ENCODE measurements at regions not wholly inside any gene's neighbourhood (a gene's known extent, or its start where the extent isn't known, plus 50 kb on each side); places are given as distances from the start of the nearest gene placed in this dataset.
"Not testable (repeated sequence)": the region's sequence is repeated elsewhere in the genome, so short reads cannot be mapped to it uniquely, and the experiment has no call there.

DNA sequence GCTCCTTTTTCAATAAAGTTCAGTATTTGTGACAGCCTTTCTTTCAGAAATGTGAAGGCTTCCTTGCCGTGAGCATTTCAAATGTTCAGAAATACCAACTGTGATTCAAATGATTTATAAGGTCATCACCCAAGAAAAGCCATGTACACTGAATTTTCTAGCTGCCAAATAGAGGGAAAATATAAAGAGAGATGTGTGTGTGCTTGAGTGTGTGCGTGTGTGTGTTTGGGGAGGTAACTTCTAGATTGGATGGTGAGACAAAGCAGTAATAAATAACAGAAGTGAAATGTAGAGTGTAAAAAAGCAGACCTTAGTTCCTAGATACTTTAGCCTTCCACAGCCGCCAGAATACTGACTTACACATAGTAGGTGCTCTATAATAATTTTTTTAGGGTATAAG lies 577.4 kb downstream of the TBL1XR1 start:
- H3K4me1 ChIP-seq (ENCODE audit: control insufficient read depth, insufficient read depth, low read length, poor library complexity, severe bottlenecking): no peaks in the 10 kb centered on the region
- no peaks in the 10 kb centered on the region for H3K36me3 ChIP-seq (ENCODE audit: control insufficient read depth, insufficient read depth, low read length)
- no peaks in the 10 kb centered on the region for H3K9me3 ChIP-seq (ENCODE audit: control insufficient read depth, low read length)
- H3K4me3 ChIP-seq (ENCODE audit: insufficient read depth, low read depth, low read length, poor library complexity, severe bottlenecking): no peak overlapping the region
- no peaks in the 10 kb centered on the region for H3K27me3 ChIP-seq (replicated peaks; ENCODE audit: control insufficient read depth, insufficient read depth, low read length, poor library complexity, severe bottlenecking)
- H3K27ac ChIP-seq (ENCODE audit: insufficient read depth, low read length, poor library complexity, severe bottlenecking): no peak overlapping the region
- DNase-seq: no peak

DNA sequence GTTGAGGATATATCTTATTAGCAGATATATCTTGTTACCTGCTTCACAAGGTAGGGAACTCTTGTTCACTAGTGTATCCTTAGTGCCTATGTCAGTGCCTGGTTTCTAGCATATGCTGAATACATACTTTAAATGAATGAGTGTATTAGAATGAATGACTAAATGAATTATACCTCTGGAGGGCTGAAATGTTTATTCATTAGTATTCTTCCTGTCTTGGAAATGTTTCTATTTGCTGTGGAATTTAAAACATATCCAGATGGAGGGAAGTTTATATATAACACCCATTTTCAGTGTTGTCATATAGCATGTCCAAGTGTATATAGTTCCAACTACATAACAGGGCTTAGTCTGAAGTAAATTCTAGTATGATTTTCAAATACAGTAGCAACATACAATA lies 581.5 kb downstream of the TBL1XR1 start:
- H3K4me1 ChIP-seq (ENCODE audit: control insufficient read depth, insufficient read depth, low read length, poor library complexity, severe bottlenecking): no peaks in the 10 kb centered on the region
- DNase-seq: no peak
- H3K27me3 ChIP-seq (replicated peaks; ENCODE audit: control insufficient read depth, insufficient read depth, low read length, poor library complexity, severe bottlenecking): no peaks in the 10 kb centered on the region
- no peak overlapping the region for H3K27ac ChIP-seq (ENCODE audit: insufficient read depth, low read length, poor library complexity, severe bottlenecking)
- H3K9me3 ChIP-seq (ENCODE audit: control insufficient read depth, low read length): no peaks in the 10 kb centered on the region
- H3K4me3 ChIP-seq (ENCODE audit: insufficient read depth, low read depth, low read length, poor library complexity, severe bottlenecking): no peak overlapping the region
- H3K36me3 ChIP-seq (ENCODE audit: control insufficient read depth, insufficient read depth, low read length): no peaks in the 10 kb centered on the region

DNA sequence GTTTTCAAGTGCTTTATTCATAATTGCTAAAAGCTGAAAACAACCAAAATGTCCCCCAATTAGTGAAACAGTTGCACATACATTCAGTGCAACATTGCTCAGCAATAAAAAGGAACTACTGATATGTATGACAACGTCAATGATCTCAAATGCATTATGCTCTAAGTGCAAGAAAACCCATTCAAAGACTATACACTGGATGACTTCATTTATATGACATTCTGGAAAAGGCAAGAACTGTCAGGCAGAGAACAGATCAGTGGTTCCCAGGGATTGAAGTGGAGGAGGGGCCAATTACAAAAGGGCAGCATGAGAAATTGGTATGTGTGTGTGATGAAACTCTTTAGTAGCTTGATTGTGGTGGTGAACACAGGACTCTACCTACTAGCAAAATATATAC lies 585.6 kb downstream of the TBL1XR1 start:
- no peaks in the 10 kb centered on the region for H3K27me3 ChIP-seq (replicated peaks; ENCODE audit: control insufficient read depth, insufficient read depth, low read length, poor library complexity, severe bottlenecking)
- H3K27ac ChIP-seq (ENCODE audit: insufficient read depth, low read length, poor library complexity, severe bottlenecking): no peak overlapping the region
- no peak for DNase-seq
- no peaks in the 10 kb centered on the region for H3K36me3 ChIP-seq (ENCODE audit: control insufficient read depth, insufficient read depth, low read length)
- H3K4me3 ChIP-seq (ENCODE audit: insufficient read depth, low read depth, low read length, poor library complexity, severe bottlenecking): no peak overlapping the region
- H3K9me3 ChIP-seq (ENCODE audit: control insufficient read depth, low read length): no peaks in the 10 kb centered on the region
- H3K4me1 ChIP-seq (ENCODE audit: control insufficient read depth, insufficient read depth, low read length, poor library complexity, severe bottlenecking): no peaks in the 10 kb centered on the region

DNA sequence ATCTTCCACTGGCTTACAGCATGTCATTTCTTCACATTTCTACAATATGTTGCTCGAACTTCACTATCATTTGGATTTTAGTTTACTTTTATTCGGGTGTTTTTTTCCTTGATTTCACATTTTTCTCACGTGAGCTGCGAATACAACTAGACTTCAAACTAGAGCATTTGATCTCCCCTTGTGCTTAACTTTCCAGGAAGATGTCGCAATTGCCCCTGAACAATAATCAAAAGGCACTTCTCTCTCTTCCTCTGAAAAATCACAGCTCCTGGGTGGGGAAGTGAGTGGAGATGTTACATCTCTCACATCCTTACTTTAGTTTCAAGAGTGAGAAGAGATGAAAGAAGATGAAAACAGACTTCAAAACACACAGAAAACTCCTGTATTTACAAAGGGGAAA lies 587.9 kb downstream of the TBL1XR1 start:
- Histone ChIP-seq H3K9me3 (ENCODE audit: control insufficient read depth, low read length) (no peaks in the 10 kb centered on the region), H3K4me1 (ENCODE audit: control insufficient read depth, insufficient read depth, low read length, poor library complexity, severe bottlenecking) (no peaks in the 10 kb centered on the region), H3K27ac (ENCODE audit: insufficient read depth, low read length, poor library complexity, severe bottlenecking) (no peak overlapping the region), H3K4me3 (ENCODE audit: insufficient read depth, low read depth, low read length, poor library complexity, severe bottlenecking) (no peak overlapping the region), H3K27me3 (replicated peaks; ENCODE audit: control insufficient read depth, insufficient read depth, low read length, poor library complexity, severe bottlenecking) (no peaks in the 10 kb centered on the region), H3K36me3 (ENCODE audit: control insufficient read depth, insufficient read depth, low read length) (no peaks in the 10 kb centered on the region)
- DNase-seq: no peak

DNA sequence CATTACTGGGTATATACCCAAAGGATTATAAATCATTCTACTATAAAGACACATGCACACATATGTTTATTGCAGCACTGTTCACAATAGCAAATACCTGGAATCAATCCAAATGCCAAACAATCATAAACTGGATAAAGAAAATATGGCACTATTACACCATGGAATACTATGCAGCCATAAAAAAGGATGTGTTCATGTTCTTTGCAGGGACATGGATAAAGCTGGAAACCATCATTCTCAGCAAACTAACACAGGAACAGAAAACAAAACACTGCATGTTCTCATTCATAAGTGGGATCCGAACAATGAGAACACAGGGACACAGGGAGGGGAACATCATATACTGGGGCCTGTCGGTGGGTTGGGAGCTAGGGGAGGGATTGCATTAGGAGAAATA lies 591.7 kb downstream of the TBL1XR1 start:
- H3K4me3 ChIP-seq (ENCODE audit: insufficient read depth, low read depth, low read length, poor library complexity, severe bottlenecking); H3K9me3 ChIP-seq (ENCODE audit: control insufficient read depth, low read length); H3K27ac ChIP-seq (ENCODE audit: insufficient read depth, low read length, poor library complexity, severe bottlenecking); DNase-seq; H3K27me3 ChIP-seq (replicated peaks; ENCODE audit: control insufficient read depth, insufficient read depth, low read length, poor library complexity, severe bottlenecking); H3K36me3 ChIP-seq (ENCODE audit: control insufficient read depth, insufficient read depth, low read length); H3K4me1 ChIP-seq (ENCODE audit: control insufficient read depth, insufficient read depth, low read length, poor library complexity, severe bottlenecking): not testable (repeated sequence)

DNA sequence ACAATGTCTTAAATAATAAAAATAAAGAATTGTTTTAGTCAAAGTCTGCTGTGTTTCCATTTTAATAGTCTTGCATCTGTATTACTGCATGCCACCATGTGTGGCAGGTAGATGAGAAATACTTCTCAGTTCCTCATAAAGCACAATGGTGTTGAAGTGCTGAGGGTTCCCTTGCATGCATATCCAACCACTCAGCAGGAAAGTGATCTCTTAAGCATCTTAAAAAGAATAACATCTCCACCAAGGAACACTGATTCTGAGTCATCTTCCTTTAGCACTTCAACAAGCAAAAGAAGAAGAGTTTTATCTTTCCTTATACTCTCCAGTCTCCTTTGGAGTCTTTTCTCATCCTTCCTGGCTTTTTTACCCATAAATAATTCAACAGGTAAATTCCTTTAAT lies 602.0 kb downstream of the TBL1XR1 start:
- Histone ChIP-seq H3K4me3 (ENCODE audit: insufficient read depth, low read depth, low read length, poor library complexity, severe bottlenecking) (no peak overlapping the region), H3K9me3 (ENCODE audit: control insufficient read depth, low read length) (no peaks in the 10 kb centered on the region), H3K36me3 (ENCODE audit: control insufficient read depth, insufficient read depth, low read length) (no peaks in the 10 kb centered on the region), H3K4me1 (ENCODE audit: control insufficient read depth, insufficient read depth, low read length, poor library complexity, severe bottlenecking) (no peaks in the 10 kb centered on the region), H3K27ac (ENCODE audit: insufficient read depth, low read length, poor library complexity, severe bottlenecking) (no peak overlapping the region), H3K27me3 (replicated peaks; ENCODE audit: control insufficient read depth, insufficient read depth, low read length, poor library complexity, severe bottlenecking) (no peaks in the 10 kb centered on the region)
- DNase-seq: no peak

DNA sequence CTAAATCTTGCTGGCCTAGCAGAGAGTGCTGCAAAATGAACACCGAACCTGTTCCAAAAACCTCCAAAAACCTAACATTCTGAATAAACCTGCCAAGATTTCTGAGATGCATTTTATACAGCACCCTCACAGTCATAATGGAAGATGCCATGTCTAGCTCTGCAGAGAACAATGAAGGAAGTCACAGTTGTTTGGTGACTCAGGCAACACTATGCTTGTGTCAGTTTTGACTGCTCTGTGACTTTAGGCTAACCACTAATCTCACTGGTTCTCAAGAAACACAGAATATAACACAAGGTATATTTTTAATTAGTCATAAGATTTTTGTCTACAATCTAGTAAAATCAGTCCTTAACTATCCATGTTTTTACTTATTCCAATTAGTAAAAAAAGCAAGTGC lies 606.6 kb downstream of the TBL1XR1 start:
- Histone ChIP-seq H3K4me1 (ENCODE audit: control insufficient read depth, insufficient read depth, low read length, poor library complexity, severe bottlenecking) (no peaks in the 10 kb centered on the region), H3K36me3 (ENCODE audit: control insufficient read depth, insufficient read depth, low read length) (no peaks in the 10 kb centered on the region), H3K4me3 (ENCODE audit: insufficient read depth, low read depth, low read length, poor library complexity, severe bottlenecking) (no peak overlapping the region), H3K27me3 (replicated peaks; ENCODE audit: control insufficient read depth, insufficient read depth, low read length, poor library complexity, severe bottlenecking) (no peaks in the 10 kb centered on the region), H3K9me3 (ENCODE audit: control insufficient read depth, low read length) (no peaks in the 10 kb centered on the region), H3K27ac (ENCODE audit: insufficient read depth, low read length, poor library complexity, severe bottlenecking) (no peak overlapping the region)
- DNase-seq: no peak

DNA sequence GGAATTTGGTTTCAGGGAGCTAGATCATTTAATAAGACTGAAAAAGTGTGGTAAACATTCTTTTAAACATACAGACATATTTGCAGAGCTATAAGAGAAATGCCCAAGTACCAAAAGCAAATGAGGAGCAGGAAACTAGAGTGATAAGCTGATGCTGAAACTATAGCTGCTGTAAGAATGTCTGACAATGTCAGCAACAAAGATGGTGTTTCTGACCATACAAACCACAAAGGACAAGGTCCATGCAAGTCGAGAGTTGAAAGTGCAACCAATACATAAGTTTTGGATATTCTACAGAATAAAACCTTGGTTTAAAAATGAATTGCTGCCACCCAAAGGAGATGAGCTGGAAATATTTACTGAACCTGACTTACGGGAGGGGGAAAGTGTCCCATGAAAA lies 610.2 kb downstream of the TBL1XR1 start:
- no peaks in the 10 kb centered on the region for H3K4me1 ChIP-seq (ENCODE audit: control insufficient read depth, insufficient read depth, low read length, poor library complexity, severe bottlenecking)
- no peaks in the 10 kb centered on the region for H3K27me3 ChIP-seq (replicated peaks; ENCODE audit: control insufficient read depth, insufficient read depth, low read length, poor library complexity, severe bottlenecking)
- H3K27ac ChIP-seq (ENCODE audit: insufficient read depth, low read length, poor library complexity, severe bottlenecking): no peak overlapping the region
- H3K9me3 ChIP-seq (ENCODE audit: control insufficient read depth, low read length): no peaks in the 10 kb centered on the region
- no peaks in the 10 kb centered on the region for H3K36me3 ChIP-seq (ENCODE audit: control insufficient read depth, insufficient read depth, low read length)
- no peak overlapping the region for H3K4me3 ChIP-seq (ENCODE audit: insufficient read depth, low read depth, low read length, poor library complexity, severe bottlenecking)
- DNase-seq: no peak

DNA sequence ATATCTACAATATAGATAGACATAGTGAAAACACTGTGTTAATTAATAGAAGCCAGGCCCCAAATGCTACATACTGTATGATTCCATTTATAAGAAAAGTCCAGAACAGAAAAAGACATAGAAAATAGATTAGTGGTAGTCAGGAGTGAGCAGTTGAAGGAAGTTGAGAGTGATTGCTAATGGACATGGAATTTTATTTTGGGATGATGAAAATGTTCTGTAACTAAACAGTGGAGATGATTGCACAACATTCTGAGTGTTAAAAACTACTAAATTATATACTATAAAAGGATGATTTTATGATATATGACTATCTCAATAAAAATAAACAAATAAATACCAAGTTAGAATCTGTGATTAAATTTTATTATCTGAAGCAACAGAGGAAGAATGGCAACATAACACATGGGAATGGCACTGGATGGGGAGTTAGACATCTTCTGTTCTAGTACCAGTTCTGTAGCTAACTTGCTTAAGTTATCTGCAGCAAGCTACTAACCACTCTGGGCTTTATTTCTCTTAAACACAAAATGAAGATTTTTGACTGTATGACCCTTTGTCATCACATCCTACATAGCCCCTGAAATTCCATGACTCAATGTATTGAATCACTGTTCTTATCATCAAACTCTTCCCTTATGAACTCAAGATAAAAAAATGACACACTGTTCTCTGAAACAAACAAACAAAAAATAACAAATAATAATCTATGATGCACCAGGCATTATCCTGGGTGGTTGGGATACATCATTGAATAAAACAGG lies 612.7 kb downstream of the TBL1XR1 start:
- Histone ChIP-seq H3K27me3 (replicated peaks; ENCODE audit: control insufficient read depth, insufficient read depth, low read length, poor library complexity, severe bottlenecking) (no peaks in the 10 kb centered on the region), H3K4me1 (ENCODE audit: control insufficient read depth, insufficient read depth, low read length, poor library complexity, severe bottlenecking) (no peaks in the 10 kb centered on the region), H3K36me3 (ENCODE audit: control insufficient read depth, insufficient read depth, low read length) (no peaks in the 10 kb centered on the region), H3K27ac (ENCODE audit: insufficient read depth, low read length, poor library complexity, severe bottlenecking) (no peak overlapping the region), H3K9me3 (ENCODE audit: control insufficient read depth, low read length) (no peaks in the 10 kb centered on the region), H3K4me3 (ENCODE audit: insufficient read depth, low read depth, low read length, poor library complexity, severe bottlenecking) (no peak overlapping the region)
- no peak for DNase-seq

DNA sequence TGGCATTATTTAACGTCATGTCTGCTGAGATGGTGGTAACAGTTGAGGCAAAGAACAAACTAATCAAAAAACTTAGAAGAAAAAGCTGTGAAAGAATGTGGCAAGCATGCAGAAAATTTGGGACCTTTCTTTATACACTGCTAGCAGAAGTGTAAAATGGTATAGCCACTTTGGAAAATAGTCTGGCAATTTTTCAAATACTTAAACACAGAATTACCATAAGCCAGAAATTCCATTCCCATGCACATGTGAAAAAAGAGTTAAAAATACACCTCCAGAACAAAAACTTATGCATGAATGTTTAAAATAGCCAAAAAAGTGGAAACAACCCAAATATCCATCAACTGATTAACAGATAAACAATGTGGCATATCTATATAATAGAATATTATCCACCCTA lies 613.3 kb downstream of the TBL1XR1 start:
- Histone ChIP-seq H3K27me3 (replicated peaks; ENCODE audit: control insufficient read depth, insufficient read depth, low read length, poor library complexity, severe bottlenecking) (no peaks in the 10 kb centered on the region), H3K4me3 (ENCODE audit: insufficient read depth, low read depth, low read length, poor library complexity, severe bottlenecking) (no peak overlapping the region), H3K36me3 (ENCODE audit: control insufficient read depth, insufficient read depth, low read length) (no peaks in the 10 kb centered on the region), H3K4me1 (ENCODE audit: control insufficient read depth, insufficient read depth, low read length, poor library complexity, severe bottlenecking) (no peaks in the 10 kb centered on the region), H3K27ac (ENCODE audit: insufficient read depth, low read length, poor library complexity, severe bottlenecking) (no peak overlapping the region), H3K9me3 (ENCODE audit: control insufficient read depth, low read length) (no peaks in the 10 kb centered on the region)
- DNase-seq: no peak
